ENCODE measurements at regions not wholly inside any gene's neighbourhood (a gene's known extent, or its start where the extent isn't known, plus 50 kb on each side); places are given as distances from the start of the nearest gene placed in this dataset.

DNA sequence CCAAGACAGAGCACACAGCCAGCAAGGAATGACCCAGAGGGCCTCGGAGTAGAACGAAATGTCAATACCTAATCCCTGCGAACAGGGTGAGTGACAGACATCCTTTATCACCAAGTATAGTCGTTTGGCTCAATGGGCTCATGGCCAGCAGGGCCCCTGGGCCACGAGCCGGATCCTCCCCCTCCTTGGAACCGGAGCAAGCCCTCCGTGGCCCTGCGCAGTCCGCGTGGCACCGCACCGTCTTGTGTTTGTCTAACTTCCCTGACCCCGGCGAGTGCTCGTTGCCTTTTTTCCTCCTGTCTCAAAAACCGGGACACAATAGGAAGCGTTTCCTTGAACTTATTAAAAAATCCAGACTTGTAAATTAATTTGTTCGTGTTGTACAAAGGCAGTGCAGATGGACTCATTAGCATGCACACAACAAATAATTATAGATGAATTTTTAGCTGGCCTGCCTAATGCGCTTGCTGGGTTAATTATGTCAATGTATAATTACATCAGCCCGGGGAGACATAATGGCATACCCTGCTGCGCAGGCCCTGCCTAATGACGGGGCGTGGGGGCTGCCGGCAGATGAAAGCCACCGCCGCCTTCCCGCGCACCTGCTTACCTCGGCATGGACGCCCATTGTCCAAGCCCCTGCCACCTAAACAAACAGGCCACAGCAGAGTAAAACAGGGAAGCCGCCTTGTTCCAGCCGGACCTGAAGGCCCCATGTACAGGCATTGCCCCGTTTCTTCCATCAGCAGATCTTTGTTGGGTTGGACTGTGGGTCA lies 81.6 kb downstream of the PHETA1 start:
- H3K27me3 ChIP-seq: no peaks in the 10 kb centered on the region
- no peaks in the 10 kb centered on the region for H3K36me3 ChIP-seq
- no peaks in the 10 kb centered on the region for H3K9me3 ChIP-seq
- 48 to 81% methylated on average over 34 of the region's 34 CpGs for WGBS, 2 donors
- no peaks in the 10 kb centered on the region for H3K4me1 ChIP-seq
- no peak overlapping the region for H3K27ac ChIP-seq
- TF ChIP-seq, protein P1, sequence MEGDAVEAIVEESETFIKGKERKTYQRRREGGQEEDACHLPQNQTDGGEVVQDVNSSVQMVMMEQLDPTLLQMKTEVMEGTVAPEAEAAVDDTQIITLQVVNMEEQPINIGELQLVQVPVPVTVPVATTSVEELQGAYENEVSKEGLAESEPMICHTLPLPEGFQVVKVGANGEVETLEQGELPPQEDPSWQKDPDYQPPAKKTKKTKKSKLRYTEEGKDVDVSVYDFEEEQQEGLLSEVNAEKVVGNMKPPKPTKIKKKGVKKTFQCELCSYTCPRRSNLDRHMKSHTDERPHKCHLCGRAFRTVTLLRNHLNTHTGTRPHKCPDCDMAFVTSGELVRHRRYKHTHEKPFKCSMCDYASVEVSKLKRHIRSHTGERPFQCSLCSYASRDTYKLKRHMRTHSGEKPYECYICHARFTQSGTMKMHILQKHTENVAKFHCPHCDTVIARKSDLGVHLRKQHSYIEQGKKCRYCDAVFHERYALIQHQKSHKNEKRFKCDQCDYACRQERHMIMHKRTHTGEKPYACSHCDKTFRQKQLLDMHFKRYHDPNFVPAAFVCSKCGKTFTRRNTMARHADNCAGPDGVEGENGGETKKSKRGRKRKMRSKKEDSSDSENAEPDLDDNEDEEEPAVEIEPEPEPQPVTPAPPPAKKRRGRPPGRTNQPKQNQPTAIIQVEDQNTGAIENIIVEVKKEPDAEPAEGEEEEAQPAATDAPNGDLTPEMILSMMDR (IDR thresholded peaks at IDR 0.05): no peak
- TF ChIP-seq POLR2A (IDR thresholded peaks at IDR 0.05) (no peak), POLR2AphosphoS5 (IDR thresholded peaks at IDR 0.05) (no peak), EP300 (IDR thresholded peaks at IDR 0.05) (no peak)
- intact Hi-C loops (cut with DNase I): no loop called here
- no peak for DNase-seq
- H3K4me3 ChIP-seq: no peak overlapping the region

DNA sequence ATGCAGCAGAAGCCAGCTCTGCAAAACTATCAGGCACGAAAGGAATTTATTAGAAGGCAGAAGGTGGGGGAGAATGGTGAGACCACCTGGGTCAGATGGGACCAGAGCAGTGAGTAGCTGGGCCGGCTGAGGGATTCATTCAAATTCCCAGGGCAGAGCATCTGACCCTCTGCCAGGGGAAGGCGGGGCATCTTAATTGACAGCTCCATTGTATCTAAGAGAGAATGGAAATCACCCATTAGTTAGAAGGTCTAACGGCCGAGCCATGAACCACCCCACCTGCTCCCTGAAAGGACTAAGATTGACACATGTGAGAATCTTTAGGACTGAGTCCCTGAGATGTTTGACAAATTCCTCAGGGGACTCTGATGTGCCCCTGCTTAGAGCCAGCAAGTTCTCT lies 83.7 kb downstream of the PHETA1 start:
- Histone ChIP-seq H3K9me3 (peaks cover 0 to 7% (median 2%) of the 10 kb centered on the region in 4 donors), H3K27me3 (peaks cover 0 to 15% (median 0%) of the 10 kb centered on the region in 3 donors), H3K36me3 (no peaks in the 10 kb centered on the region), H3K4me3 (no peak overlapping the region), H3K4me1 (no peaks in the 10 kb centered on the region), H3K27ac (no peak overlapping the region)
- no peak for TF ChIP-seq POLR2AphosphoS5 (IDR thresholded peaks at IDR 0.05)
- TF ChIP-seq EP300 (IDR thresholded peaks at IDR 0.05): no peak
- TF ChIP-seq POLR2A (IDR thresholded peaks at IDR 0.05): no peak
- TF ChIP-seq, protein P1 (IDR thresholded peaks at IDR 0.05): no peak
- DNase-seq: no peak
- intact Hi-C loops (cut with DNase I): no loop called here
- WGBS, 2 donors: 59 to 69% methylated on average over 5 of the region's 5 CpGs

DNA sequence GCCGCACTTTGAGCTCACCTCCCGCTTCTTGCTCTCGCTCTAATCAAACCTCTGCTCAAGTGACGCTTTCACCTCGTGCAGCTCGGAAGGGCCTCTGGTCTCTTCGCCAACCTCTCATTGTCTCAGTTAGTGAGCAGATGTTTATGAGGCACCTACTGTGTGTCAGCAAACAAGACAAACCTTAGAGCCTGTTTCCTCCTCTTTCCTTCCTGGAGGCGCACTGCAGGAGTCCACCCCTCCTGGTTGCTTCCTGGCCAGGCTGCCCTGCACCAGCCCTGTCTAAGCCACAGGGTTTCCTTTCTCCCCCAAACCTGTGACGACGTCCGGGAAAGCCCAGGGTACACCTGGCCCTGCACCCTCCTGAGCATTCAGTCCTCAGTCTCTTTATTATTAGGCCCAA lies 84.2 kb downstream of the PHETA1 start:
- Histone ChIP-seq H3K4me1 (no peaks in the 10 kb centered on the region), H3K27me3 (peaks cover 0 to 19% (median 0%) of the 10 kb centered on the region in 3 donors), H3K4me3 (no peak overlapping the region), H3K36me3 (no peaks in the 10 kb centered on the region), H3K27ac (no peak overlapping the region), H3K9me3 (peaks cover 0 to 7% (median 2%) of the 10 kb centered on the region in 4 donors)
- intact Hi-C loops (cut with DNase I): no loop called here
- DNase-seq: no peak
- 68 to 74% methylated on average over 11 of the region's 11 CpGs for WGBS, 2 donors
- TF ChIP-seq, protein P1 (IDR thresholded peaks at IDR 0.05): no peak
- no peak for TF ChIP-seq EP300 (IDR thresholded peaks at IDR 0.05)
- no peak for TF ChIP-seq POLR2AphosphoS5 (IDR thresholded peaks at IDR 0.05)

DNA sequence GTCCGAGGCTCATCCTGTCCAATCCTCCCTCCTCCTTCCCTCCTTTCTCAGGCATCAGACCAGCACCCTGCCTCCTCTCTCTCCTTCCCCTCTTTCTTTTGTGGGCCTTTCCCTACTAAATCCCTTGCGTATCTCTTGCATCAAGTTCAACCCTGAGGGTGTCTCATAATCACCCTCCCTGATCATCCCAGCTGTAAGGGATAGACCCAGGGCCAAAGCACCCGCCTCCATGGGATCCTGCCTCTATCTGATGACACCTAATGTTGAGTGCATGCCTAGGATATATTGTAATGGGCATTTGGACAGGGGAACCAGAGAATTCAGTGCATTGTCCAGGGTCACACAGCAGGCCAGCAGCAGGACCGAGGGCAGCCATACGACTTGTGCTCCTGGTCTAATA lies 84.9 kb downstream of the PHETA1 start:
- WGBS, 2 donors: 88 to 91% methylated on average over 5 of the region's 5 CpGs
- H3K9me3 ChIP-seq: peaks cover 0 to 7% (median 2%) of the 10 kb centered on the region in 4 donors
- DNase-seq: no peak
- H3K36me3 ChIP-seq: no peaks in the 10 kb centered on the region
- TF ChIP-seq POLR2A (IDR thresholded peaks at IDR 0.05) (no peak), POLR2AphosphoS5 (IDR thresholded peaks at IDR 0.05) (no peak), EP300 (IDR thresholded peaks at IDR 0.05) (no peak)
- TF ChIP-seq, protein P1 (IDR thresholded peaks at IDR 0.05): no peak
- no peaks in the 10 kb centered on the region for H3K4me1 ChIP-seq
- H3K27ac ChIP-seq: no peak overlapping the region
- intact Hi-C loops (cut with DNase I): no loop called here
- no peak overlapping the region for H3K4me3 ChIP-seq
- peaks cover 0 to 27% (median 0%) of the 10 kb centered on the region in 3 donors for H3K27me3 ChIP-seq

All from sigmoid colon (tissue), 6 donors.